ENCODE measurements at regions not wholly inside any gene's neighbourhood (a gene's known extent, or its start where the extent isn't known, plus 50 kb on each side); places are given as distances from the start of the nearest gene placed in this dataset.

DNA sequence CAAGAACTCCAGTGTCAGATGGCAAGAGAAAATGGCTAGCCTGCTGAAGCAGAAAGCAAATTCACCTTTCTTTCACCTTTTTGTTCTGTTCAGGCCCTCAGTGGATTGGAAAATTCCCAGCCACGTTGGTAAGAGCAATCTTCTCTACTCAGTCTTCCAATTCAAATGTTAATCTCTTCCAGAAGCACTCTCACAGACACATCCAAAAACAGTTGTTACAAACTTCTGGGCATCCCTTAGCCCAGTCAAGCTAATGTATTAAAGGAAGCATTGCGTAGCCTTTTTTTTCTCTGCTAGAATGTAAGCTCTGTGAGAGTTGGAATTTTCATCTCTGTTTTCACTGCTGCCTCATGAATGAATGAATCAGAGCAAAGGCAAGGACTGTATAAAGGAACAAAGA, 109.2 kb upstream of the ROBO2 start:
- no peaks in the 10 kb centered on the region for H3K9me2 ChIP-seq (replicated peaks; ENCODE audit: low read length)
- ATAC-seq = no peak
- no peaks in the 10 kb centered on the region for H3K9me3 ChIP-seq (ENCODE audit: low read length)
- H3K27me3 ChIP-seq (ENCODE audit: low read length) = peaks cover 39% of the 10 kb centered on the region
- H2AFZ ChIP-seq (ENCODE audit: low read length) = no peak overlapping the region
- H3K79me2 ChIP-seq (ENCODE audit: low read length) = no peaks in the 10 kb centered on the region
- ChIA-PET POLR2A (ENCODE audit: unreplicated experiment) (no interaction called here), CTCF (no interaction called here)
- H3K4me1 ChIP-seq (ENCODE audit: insufficient read depth, low read length) = no peaks in the 10 kb centered on the region
- no peak overlapping the region for H3K27ac ChIP-seq (ENCODE audit: low read length)
- no TSS peak for BruUV-seq (replicated peaks)
- no peak overlapping the region for H3K4me3 ChIP-seq (ENCODE audit: low read length)
- H3F3A ChIP-seq (ENCODE audit: low read length, unreplicated experiment) = no peaks in the 10 kb centered on the region
- TF ChIP-seq, protein P1, sequence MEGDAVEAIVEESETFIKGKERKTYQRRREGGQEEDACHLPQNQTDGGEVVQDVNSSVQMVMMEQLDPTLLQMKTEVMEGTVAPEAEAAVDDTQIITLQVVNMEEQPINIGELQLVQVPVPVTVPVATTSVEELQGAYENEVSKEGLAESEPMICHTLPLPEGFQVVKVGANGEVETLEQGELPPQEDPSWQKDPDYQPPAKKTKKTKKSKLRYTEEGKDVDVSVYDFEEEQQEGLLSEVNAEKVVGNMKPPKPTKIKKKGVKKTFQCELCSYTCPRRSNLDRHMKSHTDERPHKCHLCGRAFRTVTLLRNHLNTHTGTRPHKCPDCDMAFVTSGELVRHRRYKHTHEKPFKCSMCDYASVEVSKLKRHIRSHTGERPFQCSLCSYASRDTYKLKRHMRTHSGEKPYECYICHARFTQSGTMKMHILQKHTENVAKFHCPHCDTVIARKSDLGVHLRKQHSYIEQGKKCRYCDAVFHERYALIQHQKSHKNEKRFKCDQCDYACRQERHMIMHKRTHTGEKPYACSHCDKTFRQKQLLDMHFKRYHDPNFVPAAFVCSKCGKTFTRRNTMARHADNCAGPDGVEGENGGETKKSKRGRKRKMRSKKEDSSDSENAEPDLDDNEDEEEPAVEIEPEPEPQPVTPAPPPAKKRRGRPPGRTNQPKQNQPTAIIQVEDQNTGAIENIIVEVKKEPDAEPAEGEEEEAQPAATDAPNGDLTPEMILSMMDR (conservative IDR thresholded peaks at IDR 0.05; ENCODE audit: low read depth, low read length) = no peak
- no peak for TF ChIP-seq EZH2 (IDR thresholded peaks at IDR 0.05; ENCODE audit: low read length, unreplicated experiment)
- TF ChIP-seq EZH2phosphoT487 (IDR thresholded peaks at IDR 0.05; ENCODE audit: borderline replicate concordance, low read length) = no peak
- H4K20me1 ChIP-seq (ENCODE audit: low read length) = no peaks in the 10 kb centered on the region
- H3K4me2 ChIP-seq (ENCODE audit: low read length) = no peak overlapping the region
- H3K9ac ChIP-seq (ENCODE audit: low read length) = no peak overlapping the region
- DNase-seq = no peak
- intact Hi-C loops (cut with micrococcal nuclease) = no loop called here
- H3K36me3 ChIP-seq (ENCODE audit: low read depth, low read length) = no peaks in the 10 kb centered on the region

DNA sequence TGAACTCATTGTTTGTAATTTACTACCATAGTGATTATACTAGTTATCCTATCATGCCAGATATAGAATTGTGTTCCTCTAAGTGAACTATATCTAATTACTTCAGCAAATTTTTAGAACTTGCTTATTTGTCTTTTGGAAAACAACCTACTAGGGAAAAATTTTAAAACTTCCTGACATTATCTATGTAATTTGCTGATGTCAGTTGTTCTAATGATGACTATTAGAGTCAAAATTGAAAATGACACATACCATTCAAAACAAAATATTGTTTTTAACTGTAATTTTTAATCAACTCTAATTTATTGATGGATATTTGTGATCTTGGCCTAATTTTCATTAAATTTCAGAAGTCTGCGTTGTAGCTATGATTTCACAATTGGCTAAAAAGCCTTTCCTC, 106.7 kb upstream of the ROBO2 start:
- H3K9me3 ChIP-seq (ENCODE audit: low read length) = no peaks in the 10 kb centered on the region
- H3K79me2 ChIP-seq (ENCODE audit: low read length) = no peaks in the 10 kb centered on the region
- POLR2A ChIA-PET (ENCODE audit: unreplicated experiment) = no interaction called here
- no TSS peak for BruUV-seq (replicated peaks)
- no peaks in the 10 kb centered on the region for H3F3A ChIP-seq (ENCODE audit: low read length, unreplicated experiment)
- DNase-seq = no peak
- H3K9ac ChIP-seq (ENCODE audit: low read length) = no peak overlapping the region
- no peak for ATAC-seq
- no peaks in the 10 kb centered on the region for H3K9me2 ChIP-seq (replicated peaks; ENCODE audit: low read length)
- TF ChIP-seq EZH2 (IDR thresholded peaks at IDR 0.05; ENCODE audit: low read length, unreplicated experiment) = no peak
- TF ChIP-seq, protein P1 (conservative IDR thresholded peaks at IDR 0.05; ENCODE audit: low read depth, low read length) = no peak
- TF ChIP-seq EZH2phosphoT487 (IDR thresholded peaks at IDR 0.05; ENCODE audit: borderline replicate concordance, low read length) = no peak
- no peak overlapping the region for H3K27ac ChIP-seq (ENCODE audit: low read length)
- peaks cover 36% of the 10 kb centered on the region for H3K27me3 ChIP-seq (ENCODE audit: low read length)
- no peaks in the 10 kb centered on the region for H3K36me3 ChIP-seq (ENCODE audit: low read depth, low read length)
- H3K4me3 ChIP-seq (ENCODE audit: low read length) = no peak overlapping the region
- H4K20me1 ChIP-seq (ENCODE audit: low read length) = no peaks in the 10 kb centered on the region
- CTCF ChIA-PET = no interaction called here
- H3K4me1 ChIP-seq (ENCODE audit: insufficient read depth, low read length) = no peaks in the 10 kb centered on the region
- intact Hi-C loops (cut with micrococcal nuclease) = no loop called here
- no peak overlapping the region for H2AFZ ChIP-seq (ENCODE audit: low read length)
- H3K4me2 ChIP-seq (ENCODE audit: low read length) = no peak overlapping the region

- Histone ChIP-seq H3K9ac (ENCODE audit: low read length) (no peak overlapping the region), H3K4me3 (ENCODE audit: low read length) (no peak overlapping the region), H2AFZ (ENCODE audit: low read length) (no peak overlapping the region), H3K79me2 (ENCODE audit: low read length) (no peaks in the 10 kb centered on the region), H4K20me1 (ENCODE audit: low read length) (no peaks in the 10 kb centered on the region), H3K4me2 (ENCODE audit: low read length) (no peak overlapping the region), H3K4me1 (ENCODE audit: insufficient read depth, low read length) (no peaks in the 10 kb centered on the region), H3K9me3 (ENCODE audit: low read length) (no peaks in the 10 kb centered on the region), H3K9me2 (replicated peaks; ENCODE audit: low read length) (no peaks in the 10 kb centered on the region), H3F3A (ENCODE audit: low read length, unreplicated experiment) (no peaks in the 10 kb centered on the region), H3K27ac (ENCODE audit: low read length) (no peak overlapping the region), H3K36me3 (ENCODE audit: low read depth, low read length) (no peaks in the 10 kb centered on the region), H3K27me3 (ENCODE audit: low read length) (peaks cover 45% of the 10 kb centered on the region)
- intact Hi-C loops (cut with micrococcal nuclease) = no loop called here
- no TSS peak for BruUV-seq (replicated peaks)
- POLR2A ChIA-PET (ENCODE audit: unreplicated experiment) = no interaction called here
- DNase-seq = no peak
- ATAC-seq = no peak
- no peak for TF ChIP-seq EZH2 (IDR thresholded peaks at IDR 0.05; ENCODE audit: low read length, unreplicated experiment)
- TF ChIP-seq EZH2phosphoT487 (IDR thresholded peaks at IDR 0.05; ENCODE audit: borderline replicate concordance, low read length) = no peak
- TF ChIP-seq, protein P1 (conservative IDR thresholded peaks at IDR 0.05; ENCODE audit: low read depth, low read length) = no peak
- CTCF ChIA-PET = no interaction called here
These were observed 100.9 kb upstream of the ROBO2 start for GRCh38 chr3:76938962-76939361.
